ENCODE measurements at regions not wholly inside any gene's neighbourhood (a gene's known extent, or its start where the extent isn't known, plus 50 kb on each side); places are given as distances from the start of the nearest gene placed in this dataset.
"Not testable (repeated sequence)": the region's sequence is repeated elsewhere in the genome, so short reads cannot be mapped to it uniquely, and the experiment has no call there.

- H3K4ac ChIP-seq (ENCODE audit: low read depth, low read length); H2BK120ac ChIP-seq (ENCODE audit: low read depth, low read length); H3K4me3 ChIP-seq (ENCODE audit: insufficient read depth, low read depth, low read length); H3K23ac ChIP-seq (ENCODE audit: low read depth, low read length); POLR2A ChIA-PET (ENCODE audit: unreplicated experiment); CTCF ChIA-PET; H2BK15ac ChIP-seq (ENCODE audit: low read depth, low read length); H3K18ac ChIP-seq (ENCODE audit: low read depth, low read length); H2BK5ac ChIP-seq (ENCODE audit: low read depth, low read length, poor library complexity, severe bottlenecking); H2AK5ac ChIP-seq (ENCODE audit: low read depth, low read length); H3K4me1 ChIP-seq (ENCODE audit: control insufficient read depth, insufficient read depth, low read length); H3K9me3 ChIP-seq (ENCODE audit: control insufficient read depth, insufficient read depth, low read length); dilution Hi-C loops (cut with HindIII; ENCODE audit: low sequenced_read_pairs, unreplicated experiment); H3K36me3 ChIP-seq (ENCODE audit: control insufficient read depth, insufficient read depth, low read length); H4K20me1 ChIP-seq (ENCODE audit: insufficient read depth, low read length); H4K5ac ChIP-seq (ENCODE audit: low read depth, low read length); H3K56ac ChIP-seq (ENCODE audit: extremely low read depth, insufficient read depth, low read length); ATAC-seq (ENCODE audit: low read depth); H3K4me2 ChIP-seq (ENCODE audit: low read depth, low read length); H2AK9ac ChIP-seq (replicated peaks; ENCODE audit: low read depth, low read length, poor library complexity); H3K14ac ChIP-seq (replicated peaks; ENCODE audit: low read depth, low read length); H2BK20ac ChIP-seq (ENCODE audit: low read depth, low read length); H3K9ac ChIP-seq (ENCODE audit: low read depth, low read length); H4K91ac ChIP-seq (ENCODE audit: insufficient read depth, low read depth, low read length); H4K8ac ChIP-seq (ENCODE audit: low read depth in 2 of 2, low read length in 2 of 2); H3K27me3 ChIP-seq (ENCODE audit: control insufficient read depth, insufficient read depth, low read length); H2AFZ ChIP-seq (replicated peaks; ENCODE audit: low read length, poor library complexity); DNase-seq; H3K27ac ChIP-seq (ENCODE audit: insufficient read depth, low read length); BruUV-seq (replicated peaks); H3K79me1 ChIP-seq (ENCODE audit: low read depth in 1 of 2, low read length in 2 of 2); H3K9me1 ChIP-seq (ENCODE audit: insufficient read depth, low read length); intact Hi-C loops (cut with micrococcal nuclease): not testable (repeated sequence)
- WGBS, 2 experiments (ENCODE audit: extremely low coverage in 2 of 2, insufficient read length in 1 of 2): no CpG with 5 or more reads among the region's 1 CpG
- in situ Hi-C loops (cut with MboI; ENCODE audit: low sequenced_read_pairs): loop anchor here (25.0 kb wide), 1 partner anchor 133 kb away; no protein-coding TSS in a partner anchor
Observed at GRCh38 chr12:9470367-9470766, 137.3 kb downstream of the KLRB1 start.

- H2AFZ ChIP-seq (replicated peaks; ENCODE audit: low read length, poor library complexity); dilution Hi-C loops (cut with HindIII; ENCODE audit: low sequenced_read_pairs, unreplicated experiment); H2AK5ac ChIP-seq (ENCODE audit: low read depth, low read length); H2BK120ac ChIP-seq (ENCODE audit: low read depth, low read length); H4K20me1 ChIP-seq (ENCODE audit: insufficient read depth, low read length); H3K36me3 ChIP-seq (ENCODE audit: control insufficient read depth, insufficient read depth, low read length); H4K5ac ChIP-seq (ENCODE audit: low read depth, low read length); H3K27me3 ChIP-seq (ENCODE audit: control insufficient read depth, insufficient read depth, low read length); H3K23ac ChIP-seq (ENCODE audit: low read depth, low read length); H3K4me2 ChIP-seq (ENCODE audit: low read depth, low read length); H3K18ac ChIP-seq (ENCODE audit: low read depth, low read length); H3K9me3 ChIP-seq (ENCODE audit: control insufficient read depth, insufficient read depth, low read length); H2BK5ac ChIP-seq (ENCODE audit: low read depth, low read length, poor library complexity, severe bottlenecking); CTCF ChIA-PET; H3K27ac ChIP-seq (ENCODE audit: insufficient read depth, low read length); H3K4me3 ChIP-seq (ENCODE audit: insufficient read depth, low read depth, low read length); POLR2A ChIA-PET (ENCODE audit: unreplicated experiment); H3K4ac ChIP-seq (ENCODE audit: low read depth, low read length); H4K8ac ChIP-seq (ENCODE audit: low read depth in 2 of 2, low read length in 2 of 2); H4K91ac ChIP-seq (ENCODE audit: insufficient read depth, low read depth, low read length); H3K79me1 ChIP-seq (ENCODE audit: low read depth in 1 of 2, low read length in 2 of 2); H2AK9ac ChIP-seq (replicated peaks; ENCODE audit: low read depth, low read length, poor library complexity); BruUV-seq (replicated peaks); H2BK15ac ChIP-seq (ENCODE audit: low read depth, low read length); H3K9ac ChIP-seq (ENCODE audit: low read depth, low read length); H3K4me1 ChIP-seq (ENCODE audit: control insufficient read depth, insufficient read depth, low read length); H2BK20ac ChIP-seq (ENCODE audit: low read depth, low read length); DNase-seq; intact Hi-C loops (cut with micrococcal nuclease); H3K9me1 ChIP-seq (ENCODE audit: insufficient read depth, low read length); ATAC-seq (ENCODE audit: low read depth); H3K14ac ChIP-seq (replicated peaks; ENCODE audit: low read depth, low read length); H3K56ac ChIP-seq (ENCODE audit: extremely low read depth, insufficient read depth, low read length): not testable (repeated sequence)
- in situ Hi-C loops (cut with MboI; ENCODE audit: low sequenced_read_pairs): loop anchor here (25.0 kb wide), 1 partner anchor 133 kb away; no protein-coding TSS in a partner anchor
- WGBS, 2 experiments (ENCODE audit: extremely low coverage in 2 of 2, insufficient read length in 1 of 2): no CpG with 5 or more reads among the region's 1 CpG
Observed at GRCh38 chr12:9469956-9470355, 137.8 kb downstream of the KLRB1 start.
